Astrocyte (in vitro differentiated cells and primary cell): ENCODE measurements at regions not wholly inside any gene's neighbourhood (a gene's known extent, or its start where the extent isn't known, plus 50 kb on each side); places are given as distances from the start of the nearest gene placed in this dataset.

Experiments used
- CTCF ChIP-seq: IDR thresholded peaks from 2 replicates; pipeline ENCODE4 v1.5.1; 2011; ENCODE audit warnings: low read depth, mild to moderate bottlenecking, inconsistent platforms, low read length, moderate library complexity; ENCODE audit not compliant: insufficient read depth
- EZH2 ChIP-seq: IDR thresholded peaks from 2 replicates; pipeline ENCODE4 v1.6.1; 2012; ENCODE audit warnings: mild to moderate bottlenecking, low read length, inconsistent platforms; ENCODE audit not compliant: insufficient read depth

GRCh38 chrX:47723083-47723482, 64.1 kb upstream of the UXT start:
- no peak for TF ChIP-seq CTCF
- TF ChIP-seq EZH2 = no peak
